ENCODE measurements at regions not wholly inside any gene's neighbourhood (a gene's known extent, or its start where the extent isn't known, plus 50 kb on each side); places are given as distances from the start of the nearest gene placed in this dataset.

DNA sequence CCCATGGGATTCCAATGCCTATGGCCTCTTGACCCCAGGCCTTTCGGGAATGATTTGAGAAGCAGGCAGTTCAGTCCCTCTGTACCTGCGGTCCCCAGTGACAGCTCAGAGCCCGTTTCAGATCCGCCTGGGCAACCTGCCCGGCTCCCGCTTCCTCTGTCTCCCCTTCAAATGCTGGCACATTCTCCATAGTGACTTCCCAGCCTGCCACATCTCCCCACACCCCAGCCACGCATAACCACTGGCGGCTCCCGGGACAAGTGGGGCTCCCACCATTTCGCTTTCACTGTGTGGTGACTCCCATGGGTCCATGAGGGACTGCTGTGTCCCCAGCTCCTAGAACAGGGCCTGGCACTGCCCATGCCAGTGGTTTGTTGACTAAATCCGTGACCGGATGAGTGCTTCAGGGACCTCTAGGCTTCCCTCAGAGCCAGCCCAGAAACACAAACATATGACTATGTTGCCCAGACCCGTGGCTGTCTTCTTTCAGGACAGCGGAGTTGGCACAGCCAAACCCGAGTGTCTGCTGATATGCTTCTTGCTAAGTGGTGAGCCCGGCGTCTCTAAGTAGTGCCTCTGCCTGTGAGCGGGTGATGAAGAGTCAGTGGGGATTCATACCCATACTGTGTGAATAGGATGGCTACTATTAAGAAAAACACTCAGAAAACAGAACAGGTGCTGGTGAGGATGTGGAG is 91.2 kb downstream of the GLI2 start:
- ChIA-PET CTCF (interaction anchor here (0.6 kb wide), 1 partner anchor 11 kb away, joined by 3 read pairs; no protein-coding TSS in a partner anchor), POLR2A (no interaction called here)
- no peaks in the 10 kb centered on the region for H3K36me3 Mint-ChIP-seq (ENCODE audit: low read depth)
- H3K4me1 Mint-ChIP-seq, result no peaks in the 10 kb centered on the region
- H3K27ac Mint-ChIP-seq, result no peak overlapping the region
- no peaks in the 10 kb centered on the region for H3K27me3 Mint-ChIP-seq
- H3K4me3 Mint-ChIP-seq, result no peak overlapping the region
- DNase-seq, result no peak
- no peaks in the 10 kb centered on the region for H3K9me3 Mint-ChIP-seq

DNA sequence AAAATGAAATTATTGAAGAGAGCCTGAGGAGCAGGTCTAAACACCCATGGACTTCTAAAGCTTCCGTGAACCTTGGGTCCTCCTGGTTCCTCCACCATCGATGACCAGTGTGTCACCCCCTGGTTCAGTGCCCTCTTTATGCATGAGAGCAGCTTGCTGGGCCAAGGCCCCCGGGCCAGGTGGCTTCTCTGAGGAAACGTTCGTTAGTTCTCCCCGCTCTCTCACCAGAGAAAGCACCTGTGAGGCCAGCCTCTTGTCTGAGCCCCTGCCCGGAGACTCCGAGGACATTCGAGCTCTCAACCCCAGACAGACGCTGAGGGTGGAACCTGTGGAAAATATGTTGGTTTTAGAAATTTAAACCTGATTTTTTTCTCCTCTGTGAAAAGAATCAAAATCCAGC is 92.4 kb downstream of the GLI2 start:
- no peak for DNase-seq
- H3K4me3 Mint-ChIP-seq, result no peak overlapping the region
- no peak overlapping the region for H3K27ac Mint-ChIP-seq
- no peaks in the 10 kb centered on the region for H3K9me3 Mint-ChIP-seq
- H3K36me3 Mint-ChIP-seq (ENCODE audit: low read depth), result no peaks in the 10 kb centered on the region
- H3K4me1 Mint-ChIP-seq, result no peaks in the 10 kb centered on the region
- CTCF ChIA-PET, result interaction anchor here (0.6 to 0.7 kb wide), 2 partner anchors 54 to 818 kb away, joined by 3 read pairs; no protein-coding TSS in a partner anchor
- H3K27me3 Mint-ChIP-seq, result no peaks in the 10 kb centered on the region
- POLR2A ChIA-PET, result no interaction called here

DNA sequence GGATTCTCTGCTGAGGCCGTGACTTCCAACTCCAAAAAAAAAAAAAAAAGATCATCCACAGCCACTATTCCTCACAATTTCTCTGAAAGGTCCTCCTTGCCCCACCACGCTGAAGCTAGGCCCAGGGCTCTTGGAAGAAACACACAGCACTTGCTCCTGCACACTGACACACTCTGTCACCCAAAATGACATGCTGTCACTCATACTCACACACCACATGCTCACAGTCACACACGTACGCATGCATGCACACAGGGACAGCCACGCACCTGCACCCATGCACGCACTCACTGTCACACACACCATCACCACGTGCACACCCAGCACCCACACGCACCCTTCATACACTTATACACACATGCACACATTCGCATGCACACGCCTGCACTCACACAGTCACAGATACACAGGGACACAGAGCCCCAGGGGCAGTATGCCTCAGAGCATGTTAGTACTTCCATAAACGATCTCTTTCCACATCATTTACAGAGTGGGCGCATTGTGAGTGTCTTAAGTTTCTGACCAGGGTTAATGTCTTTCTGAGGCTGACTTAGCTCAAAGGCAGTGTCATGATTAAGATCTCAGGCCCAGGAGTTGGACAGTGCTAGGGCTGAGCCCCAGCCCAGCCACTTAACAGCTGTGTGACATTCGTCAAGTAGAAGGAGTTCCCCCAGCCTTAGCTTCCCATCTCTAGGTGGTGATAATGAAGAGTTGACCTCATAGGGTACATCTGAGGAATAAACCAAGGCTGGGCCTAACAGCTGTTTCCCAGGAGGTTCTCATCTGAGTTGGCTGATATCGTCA is 93.4 kb downstream of the GLI2 start:
- Mint-ChIP-seq H3K4me3 (no peak overlapping the region), H3K4me1 (no peaks in the 10 kb centered on the region), H3K27ac (no peak overlapping the region), H3K9me3 (no peaks in the 10 kb centered on the region), H3K36me3 (ENCODE audit: low read depth) (no peaks in the 10 kb centered on the region), H3K27me3 (no peaks in the 10 kb centered on the region)
- no peak for DNase-seq
- ChIA-PET CTCF (interaction anchor here (0.6 to 0.7 kb wide), 2 partner anchors 54 to 819 kb away, joined by 3 read pairs; no protein-coding TSS in a partner anchor), POLR2A (no interaction called here)

GRCh38 chr2:120829633-120830025 is 94.0 kb downstream of the GLI2 start:
- Mint-ChIP-seq H3K9me3 (no peaks in the 10 kb centered on the region), H3K27ac (no peak overlapping the region), H3K27me3 (no peaks in the 10 kb centered on the region), H3K36me3 (ENCODE audit: low read depth) (no peaks in the 10 kb centered on the region), H3K4me3 (no peak overlapping the region), H3K4me1 (no peaks in the 10 kb centered on the region)
- ChIA-PET CTCF (no interaction called here), POLR2A (no interaction called here)
- DNase-seq, result no peak

DNA sequence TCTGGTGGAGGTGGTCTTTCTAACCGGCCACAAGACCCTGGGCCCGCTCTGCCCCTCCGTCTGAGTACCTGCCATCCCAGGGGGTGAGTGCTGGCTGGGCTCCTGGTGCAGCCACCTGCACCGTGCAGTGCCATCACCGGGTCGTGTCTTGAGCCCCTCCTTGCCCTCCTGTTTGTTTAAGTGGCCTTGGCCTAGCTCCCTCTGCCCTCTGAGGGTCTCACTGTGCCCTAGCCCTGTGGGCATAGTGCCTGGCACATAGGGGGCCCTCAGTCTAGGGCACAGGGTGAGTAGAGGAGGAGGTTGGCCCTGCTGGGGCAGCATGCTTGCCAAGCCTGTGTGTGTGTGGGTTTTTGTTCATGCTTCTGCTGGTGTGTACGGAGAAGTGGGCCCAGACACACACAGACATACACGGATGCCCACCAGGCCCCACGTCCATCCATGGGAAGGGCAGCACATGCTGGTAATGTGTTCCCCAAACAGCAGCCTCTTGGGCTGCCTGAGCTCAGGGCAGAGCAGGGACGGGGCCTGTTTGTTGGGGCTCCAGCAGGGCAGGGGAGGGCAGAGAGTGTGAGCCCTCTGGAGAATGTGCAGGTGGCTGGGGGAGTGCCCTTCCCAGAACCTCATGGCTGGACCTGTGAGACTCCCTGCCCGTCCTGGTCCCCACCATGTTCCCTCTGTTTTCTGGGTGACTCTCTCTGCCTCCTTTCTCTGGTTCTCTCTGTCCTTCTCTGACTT is 94.6 kb downstream of the GLI2 start:
- Mint-ChIP-seq H3K4me1 (no peaks in the 10 kb centered on the region), H3K27ac (no peak overlapping the region), H3K4me3 (no peak overlapping the region), H3K9me3 (no peaks in the 10 kb centered on the region), H3K36me3 (ENCODE audit: low read depth) (no peaks in the 10 kb centered on the region), H3K27me3 (no peaks in the 10 kb centered on the region)
- CTCF ChIA-PET, result no interaction called here
- DNase-seq, result no peak
- POLR2A ChIA-PET, result no interaction called here

GRCh38 chr2:120831086-120831485 is 95.4 kb downstream of the GLI2 start:
- DNase-seq, result no peak
- Mint-ChIP-seq H3K9me3 (no peaks in the 10 kb centered on the region), H3K27me3 (no peaks in the 10 kb centered on the region), H3K36me3 (ENCODE audit: low read depth) (no peaks in the 10 kb centered on the region), H3K4me1 (no peaks in the 10 kb centered on the region), H3K27ac (no peak overlapping the region), H3K4me3 (no peak overlapping the region)
- ChIA-PET CTCF (no interaction called here), POLR2A (no interaction called here)

DNA sequence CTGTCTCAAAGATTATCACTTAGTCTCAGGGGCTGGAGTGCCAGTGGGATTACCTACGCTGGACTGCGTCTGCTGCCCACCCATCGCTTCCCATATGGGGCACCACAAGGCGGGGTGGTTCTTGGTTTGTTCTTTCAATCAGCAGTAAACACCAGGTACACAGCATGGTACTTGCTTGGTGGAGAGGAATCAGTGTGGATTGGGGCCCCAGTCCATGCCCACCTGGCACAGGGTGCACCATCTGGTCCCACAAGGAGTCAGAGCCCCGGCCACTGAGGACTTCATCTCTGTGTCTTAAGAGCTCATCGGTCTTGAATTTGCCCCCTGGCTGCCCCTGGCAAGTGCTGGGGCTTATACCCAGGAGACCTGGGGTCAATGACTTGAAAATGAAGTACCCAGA is 96.2 kb downstream of the GLI2 start:
- Mint-ChIP-seq H3K36me3 (ENCODE audit: low read depth) (no peaks in the 10 kb centered on the region), H3K9me3 (no peaks in the 10 kb centered on the region)

DNA sequence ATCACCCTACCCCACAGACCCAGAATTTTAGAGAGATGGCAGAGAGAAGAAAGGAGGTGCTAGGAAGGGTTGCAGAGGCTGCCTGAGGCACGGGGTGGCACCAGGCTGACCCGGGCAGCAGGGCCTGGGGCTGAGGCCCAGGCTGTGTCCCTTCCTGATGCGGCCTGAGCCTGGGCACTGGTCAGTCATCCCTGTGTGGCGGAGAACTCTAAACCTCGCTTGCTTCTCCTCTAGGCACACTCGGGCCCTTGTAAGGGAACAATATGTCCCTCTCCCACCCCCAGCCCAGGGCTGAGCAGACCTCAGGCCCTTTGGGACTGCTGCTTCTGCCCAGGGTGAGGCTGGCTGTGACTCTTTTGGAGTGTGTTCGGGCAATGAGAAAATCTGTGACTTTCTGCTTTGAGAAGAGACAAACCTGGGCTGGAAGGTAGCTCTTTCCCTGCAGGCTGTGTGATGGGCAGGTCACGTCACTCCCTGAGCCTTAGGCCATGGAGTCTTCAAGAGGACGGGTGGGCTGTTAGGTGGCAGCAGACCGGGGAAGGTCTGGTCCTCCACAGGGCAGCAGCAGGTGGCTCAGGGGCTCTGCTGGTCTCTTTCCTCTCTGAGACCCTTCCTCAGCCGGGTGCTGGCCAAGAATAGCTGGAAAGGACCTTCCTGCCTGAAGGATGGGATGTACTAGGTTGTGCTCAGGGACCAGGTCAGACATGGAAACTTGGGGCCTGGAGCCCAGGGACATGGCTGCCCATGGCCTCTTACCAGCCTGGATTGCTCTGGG is 96.8 kb downstream of the GLI2 start:
- H3K4me3 Mint-ChIP-seq, result no peak overlapping the region
- H3K4me1 Mint-ChIP-seq, result no peaks in the 10 kb centered on the region
- ChIA-PET POLR2A (no interaction called here), CTCF (no interaction called here)
- no peaks in the 10 kb centered on the region for H3K27me3 Mint-ChIP-seq
- no peak overlapping the region for H3K27ac Mint-ChIP-seq
- no peaks in the 10 kb centered on the region for H3K36me3 Mint-ChIP-seq (ENCODE audit: low read depth)
- no peaks in the 10 kb centered on the region for H3K9me3 Mint-ChIP-seq
- DNase-seq, result no peak

More for the DNA sequence above, 96.2 kb downstream of the GLI2 start:
- Mint-ChIP-seq H3K27me3 (no peaks in the 10 kb centered on the region), H3K4me1 (no peaks in the 10 kb centered on the region), H3K27ac (no peak overlapping the region), H3K4me3 (no peak overlapping the region)
- POLR2A ChIA-PET, result no interaction called here
- DNase-seq, result no peak
- CTCF ChIA-PET, result no interaction called here

GRCh38 chr2:120833127-120833675 is 97.5 kb downstream of the GLI2 start:
- no peak overlapping the region for H3K4me3 Mint-ChIP-seq
- no peak overlapping the region for H3K27ac Mint-ChIP-seq
- no peaks in the 10 kb centered on the region for H3K36me3 Mint-ChIP-seq (ENCODE audit: low read depth)
- no peak for DNase-seq
- H3K27me3 Mint-ChIP-seq, result peaks cover 3% of the 10 kb centered on the region
- ChIA-PET POLR2A (no interaction called here), CTCF (no interaction called here)
- no peaks in the 10 kb centered on the region for H3K4me1 Mint-ChIP-seq
- no peaks in the 10 kb centered on the region for H3K9me3 Mint-ChIP-seq

- ChIA-PET CTCF (no interaction called here), POLR2A (no interaction called here)
- Mint-ChIP-seq H3K4me1 (no peaks in the 10 kb centered on the region), H3K27me3 (peaks cover 3% of the 10 kb centered on the region), H3K27ac (no peak overlapping the region), H3K4me3 (no peak overlapping the region), H3K9me3 (no peaks in the 10 kb centered on the region), H3K36me3 (ENCODE audit: low read depth) (no peaks in the 10 kb centered on the region)
- no peak for DNase-seq
These were observed 98.5 kb downstream of the GLI2 start for GRCh38 chr2:120834206-120834605.

- no peaks in the 10 kb centered on the region for H3K9me3 Mint-ChIP-seq
- H3K27ac Mint-ChIP-seq, result no peak overlapping the region
- no peak for DNase-seq
- no peaks in the 10 kb centered on the region for H3K4me1 Mint-ChIP-seq
- no peaks in the 10 kb centered on the region for H3K36me3 Mint-ChIP-seq (ENCODE audit: low read depth)
- ChIA-PET POLR2A (no interaction called here), CTCF (no interaction called here)
- H3K4me3 Mint-ChIP-seq, result no peak overlapping the region
- H3K27me3 Mint-ChIP-seq, result peaks cover 8% of the 10 kb centered on the region
These were observed 100.6 kb downstream of the GLI2 start for GRCh38 chr2:120836281-120836680.

DNA sequence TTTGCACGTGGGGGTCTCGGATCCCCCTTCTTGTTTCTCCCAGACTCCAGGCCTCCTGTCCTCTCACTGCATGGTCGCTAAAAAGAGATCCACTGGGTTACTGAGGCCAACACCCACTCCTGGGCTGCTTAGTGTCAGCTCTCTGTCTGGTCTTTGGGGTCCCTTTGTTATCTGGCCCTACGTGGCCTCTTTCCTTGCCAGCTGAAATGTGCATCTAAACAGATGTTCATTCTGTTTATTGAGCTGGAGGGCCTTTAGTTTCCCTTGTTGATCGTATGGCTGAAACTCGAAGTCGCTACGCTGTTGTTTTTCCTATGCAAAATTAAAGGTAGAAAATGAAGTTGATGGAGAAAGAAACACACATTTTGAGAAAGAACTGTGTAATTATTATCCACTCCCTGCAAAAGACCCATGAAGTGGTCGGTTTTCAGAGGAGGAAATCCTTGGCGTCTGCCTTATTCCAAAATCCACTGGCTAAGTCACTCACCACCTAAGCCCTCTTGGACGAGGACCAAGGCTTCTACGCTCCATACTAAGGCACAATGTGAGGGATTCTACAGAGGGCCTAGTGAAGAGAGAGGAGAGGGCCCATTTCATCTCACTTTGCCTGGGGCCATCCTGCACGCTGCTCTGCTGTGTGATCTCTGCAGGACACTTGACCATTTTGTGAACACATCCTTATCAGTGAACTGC is 105.3 kb downstream of the GLI2 start:
- Mint-ChIP-seq H3K27ac (no peak overlapping the region), H3K27me3 (peaks cover 8% of the 10 kb centered on the region)
- CTCF ChIA-PET, result no interaction called here

More for the DNA sequence above, 105.3 kb downstream of the GLI2 start:
- POLR2A ChIA-PET, result no interaction called here
- H3K36me3 Mint-ChIP-seq (ENCODE audit: low read depth), result no peaks in the 10 kb centered on the region
- no peak overlapping the region for H3K4me3 Mint-ChIP-seq
- H3K4me1 Mint-ChIP-seq, result no peaks in the 10 kb centered on the region
- no peak for DNase-seq
- H3K9me3 Mint-ChIP-seq, result no peaks in the 10 kb centered on the region

Data from activated CD4-positive, alpha-beta T cell treated with anti-CD3 and anti-CD28 coated beads, Interleukin-2, amount 10 ng/mL, durations not matched to agents 7 days and 5 days (primary cell).